Natural killer cell treated with Interleukin-12 subunit alpha and Interleukin-12 subunit beta and Interleukin-15 and Interleukin-18, amount 100 ng/mL, for 72 hours (primary cell): ENCODE measurements at regions not wholly inside any gene's neighbourhood (a gene's known extent, or its start where the extent isn't known, plus 50 kb on each side); places are given as distances from the start of the nearest gene placed in this dataset.
"Not testable (repeated sequence)": the region's sequence is repeated elsewhere in the genome, so short reads cannot be mapped to it uniquely, and the experiment has no call there.

Source experiments
- ATAC-seq, 2 donors: fragments of 150-1000 bp; cut with Tn5 transposase in 1 of 2; sonication (Bioruptor Pico), chemical (Tn5 transposase) in 1 of 2; 2 replicates each; pipeline ENCODE4 v1.10.0; 2021
- DNase-seq: peaks from one replicate; pipeline ENCODE4 v3.0.0; 2022; ENCODE audit warnings: low spot score
- H3K27ac Mint-ChIP-seq, 2 donors: 1 replicate in 1 of 2; 2 replicates in 1 of 2; pipeline ENCODE4 v1.8.0; 2022; ENCODE audit warnings: mixed read lengths in 2 of 2, mild to moderate bottlenecking in 1 of 2, moderate library complexity in 1 of 2
- H3K27me3 Mint-ChIP-seq, 2 donors: 1 replicate in 1 of 2; 2 replicates in 1 of 2; pipeline ENCODE4 v1.8.0; 2022; ENCODE audit warnings: mixed read lengths in 2 of 2
- H3K36me3 Mint-ChIP-seq: one replicate; pipeline ENCODE4 v1.8.0; 2022; ENCODE audit warnings: mixed read lengths
- H3K4me1 Mint-ChIP-seq, 2 donors: 1 replicate in 1 of 2; 2 replicates in 1 of 2; pipeline ENCODE4 v1.8.0; 2022; ENCODE audit warnings: low read depth in 2 of 2, mixed read lengths in 2 of 2, mild to moderate bottlenecking in 1 of 2
- H3K4me3 Mint-ChIP-seq: one replicate; pipeline ENCODE4 v1.8.0; 2022; ENCODE audit warnings: mixed read lengths
- H3K9me3 Mint-ChIP-seq: 2 replicates; pipeline ENCODE4 v1.8.0; 2022; ENCODE audit warnings: mixed read lengths

DNA sequence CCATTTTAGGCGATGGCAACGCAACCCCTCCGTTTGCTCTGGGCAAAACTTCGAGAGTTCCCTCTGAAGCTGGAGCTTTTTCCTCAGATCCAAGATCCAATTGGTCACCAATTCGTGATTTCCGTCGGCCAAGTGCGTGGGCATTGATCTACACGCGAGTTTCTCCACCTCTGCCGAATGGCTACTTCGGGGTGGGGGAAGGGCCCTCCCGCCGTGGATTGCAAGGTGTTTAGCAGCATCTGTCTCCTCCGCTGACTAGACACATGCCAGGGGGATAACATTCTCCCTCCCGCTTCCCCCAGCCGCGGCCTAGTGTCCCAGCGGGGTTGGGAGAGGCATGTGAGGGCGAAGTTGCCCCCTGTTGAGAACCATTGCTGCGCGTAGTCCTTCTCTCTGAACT, 120.6 kb downstream of the PPIAL4A start:
- H3K4me1 Mint-ChIP-seq: peaks cover 13 to 14% of the 10 kb centered on the region in 2 donors

DNA sequence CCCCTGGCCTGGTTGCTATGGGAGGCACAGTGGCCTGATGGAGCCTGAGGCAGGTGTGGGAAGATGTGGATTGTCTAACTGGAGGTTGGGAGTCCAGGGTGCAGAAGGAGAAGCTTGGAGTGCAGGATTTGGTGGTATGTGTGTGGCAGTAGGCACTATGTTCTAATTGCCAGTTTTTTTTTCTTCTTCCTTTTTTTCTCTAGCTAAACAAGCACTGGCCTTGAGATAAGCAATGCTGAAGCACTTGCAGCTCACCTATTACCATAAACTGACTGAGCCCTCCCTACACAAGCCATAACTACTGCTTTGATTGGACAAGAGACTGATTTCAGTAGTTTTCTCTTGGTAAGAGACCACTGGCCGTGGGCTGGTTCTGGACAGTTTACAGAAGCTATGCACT, 123.6 kb downstream of the PPIAL4A start:
- peaks cover 9 to 11% of the 10 kb centered on the region in 2 donors for H3K4me1 Mint-ChIP-seq
- H3K9me3 Mint-ChIP-seq, H3K4me3 Mint-ChIP-seq, ATAC-seq, DNase-seq, H3K27ac Mint-ChIP-seq, H3K36me3 Mint-ChIP-seq: not testable (repeated sequence)
- H3K27me3 Mint-ChIP-seq: peaks cover 7 to 12% of the 10 kb centered on the region in 2 donors

More for the DNA sequence above, 120.6 kb downstream of the PPIAL4A start:
- peaks cover 8 to 13% of the 10 kb centered on the region in 2 donors for H3K27me3 Mint-ChIP-seq
- not testable (repeated sequence) for H3K27ac Mint-ChIP-seq, H3K4me3 Mint-ChIP-seq, ATAC-seq, H3K9me3 Mint-ChIP-seq, DNase-seq, H3K36me3 Mint-ChIP-seq

DNA sequence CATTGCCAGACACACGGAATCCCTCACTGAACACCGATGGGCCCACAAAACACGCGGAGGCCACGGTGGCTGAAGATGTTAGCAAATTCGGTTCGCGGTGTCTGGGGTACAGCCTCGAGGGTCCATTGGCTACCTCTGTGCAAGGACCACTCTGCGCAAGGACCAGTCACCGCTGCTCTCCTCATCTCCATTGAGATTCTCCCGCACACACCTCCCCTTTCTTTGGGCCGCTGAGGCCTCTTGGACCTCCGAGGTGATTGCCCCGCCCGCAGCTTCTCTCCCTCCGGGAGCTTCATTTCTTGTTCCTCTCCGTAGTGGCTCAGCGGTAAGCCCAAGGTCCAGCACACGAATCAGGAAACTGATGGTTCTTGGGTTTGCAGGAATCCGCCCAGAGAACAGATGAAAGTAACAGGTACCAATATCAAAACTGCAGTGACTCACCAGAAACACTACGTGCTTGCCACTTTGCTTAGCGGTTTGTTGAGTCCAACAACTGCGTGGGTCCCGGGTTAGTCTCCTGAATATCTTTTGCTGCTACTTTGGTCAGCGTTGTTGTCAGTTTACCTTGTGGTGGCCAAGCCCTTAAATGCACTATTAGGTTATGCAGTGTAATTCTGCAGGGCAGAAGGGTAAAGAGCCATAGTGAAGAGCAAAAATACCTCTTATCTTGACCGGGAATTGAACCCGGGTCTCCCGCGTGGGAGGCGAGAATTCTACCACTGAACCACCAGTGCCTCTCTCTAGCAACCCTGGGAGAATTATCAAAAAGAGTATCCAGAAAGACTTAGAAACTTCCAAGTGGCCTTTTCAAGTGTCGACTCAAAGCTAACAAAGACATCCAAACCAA, 126.8 kb downstream of the PPIAL4A start:
- peak overlapping the region; percentile 58 to 69 for H3K27ac Mint-ChIP-seq

DNA sequence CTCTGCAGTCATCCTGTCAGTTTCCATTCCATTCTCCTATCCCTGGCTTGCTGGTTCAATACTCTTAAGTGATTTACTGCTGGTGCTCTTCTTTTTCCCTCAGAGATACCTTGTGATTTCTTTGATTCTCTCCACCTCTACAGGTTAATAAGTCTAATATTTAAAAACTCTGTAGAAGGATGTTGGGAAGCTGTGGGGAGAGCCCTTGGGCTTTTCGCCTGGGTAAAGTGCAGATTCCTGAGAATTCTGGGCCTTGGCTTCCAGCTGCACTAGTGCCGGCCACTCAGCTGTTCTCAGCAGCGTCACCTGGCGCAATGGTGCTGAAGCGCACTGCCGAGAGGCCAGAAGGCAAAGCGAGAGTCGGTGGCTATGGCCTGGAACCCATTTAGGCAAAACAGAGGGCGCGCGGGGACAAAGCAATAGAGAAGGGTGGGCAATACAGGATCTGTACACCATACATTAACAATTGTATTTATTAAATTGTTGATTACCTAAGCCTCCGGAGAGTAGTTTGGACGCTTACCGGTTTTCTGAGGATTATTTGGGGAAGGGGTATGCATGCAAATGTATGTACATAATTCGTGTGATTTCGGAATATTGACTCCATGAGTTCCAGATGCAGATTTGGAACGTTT, 130.3 kb downstream of the PPIAL4A start:
- H3K4me1 Mint-ChIP-seq, H3K4me3 Mint-ChIP-seq, ATAC-seq, H3K27me3 Mint-ChIP-seq, H3K9me3 Mint-ChIP-seq, H3K36me3 Mint-ChIP-seq, DNase-seq, H3K27ac Mint-ChIP-seq: not testable (repeated sequence)

More for the DNA sequence above, 126.8 kb downstream of the PPIAL4A start:
- not testable (repeated sequence) for H3K27me3 Mint-ChIP-seq, H3K36me3 Mint-ChIP-seq, H3K9me3 Mint-ChIP-seq, H3K4me1 Mint-ChIP-seq, DNase-seq
- peak; percentile 89 to 90 for ATAC-seq
- H3K4me3 Mint-ChIP-seq: peak overlapping the region; percentile 32

DNA sequence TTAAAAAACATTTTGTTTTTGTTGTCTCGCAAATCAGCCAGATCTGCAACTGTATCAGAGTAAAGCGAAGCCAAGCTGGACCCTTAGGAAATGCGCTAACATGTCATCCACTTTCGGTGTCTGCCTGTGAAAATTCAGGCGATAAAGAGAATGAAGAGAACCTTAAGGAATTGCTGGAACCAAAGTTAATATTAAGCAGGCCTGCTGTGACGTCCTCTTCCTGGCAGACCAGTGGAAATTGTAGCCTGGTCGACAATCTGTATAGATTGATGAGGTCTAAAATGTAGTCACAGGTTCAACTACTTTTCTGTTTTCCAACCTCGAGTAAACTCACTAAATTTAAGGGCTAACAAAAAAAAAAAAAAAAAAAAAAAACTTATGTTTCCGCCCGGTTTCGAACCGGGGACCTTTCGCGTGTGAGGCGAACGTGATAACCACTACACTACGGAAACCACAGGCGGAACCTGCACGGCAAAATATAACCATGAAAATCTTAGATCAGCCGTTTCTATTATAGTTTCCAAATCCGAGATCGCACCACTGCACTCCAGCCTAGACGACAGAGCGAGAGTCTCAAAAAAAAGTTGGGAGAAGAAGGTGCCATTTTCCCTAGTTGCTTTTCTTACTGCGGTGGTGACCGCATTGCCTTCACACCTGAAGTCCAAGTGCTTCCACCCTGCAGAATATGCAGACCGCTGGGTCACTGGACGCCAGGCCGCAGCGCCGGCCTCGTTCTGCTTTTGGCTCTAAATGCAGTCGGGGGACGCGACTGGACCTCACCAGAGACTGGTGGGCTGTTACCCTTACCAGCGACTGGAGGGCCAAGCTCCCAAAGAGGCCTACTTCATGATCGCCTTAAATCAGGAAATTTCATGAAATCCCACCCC, 131.0 kb downstream of the PPIAL4A start:
- not testable (repeated sequence) for H3K4me1 Mint-ChIP-seq, H3K27me3 Mint-ChIP-seq, DNase-seq, H3K27ac Mint-ChIP-seq, ATAC-seq, H3K9me3 Mint-ChIP-seq, H3K36me3 Mint-ChIP-seq
- H3K4me3 Mint-ChIP-seq: peak overlapping the region; percentile 34

DNA sequence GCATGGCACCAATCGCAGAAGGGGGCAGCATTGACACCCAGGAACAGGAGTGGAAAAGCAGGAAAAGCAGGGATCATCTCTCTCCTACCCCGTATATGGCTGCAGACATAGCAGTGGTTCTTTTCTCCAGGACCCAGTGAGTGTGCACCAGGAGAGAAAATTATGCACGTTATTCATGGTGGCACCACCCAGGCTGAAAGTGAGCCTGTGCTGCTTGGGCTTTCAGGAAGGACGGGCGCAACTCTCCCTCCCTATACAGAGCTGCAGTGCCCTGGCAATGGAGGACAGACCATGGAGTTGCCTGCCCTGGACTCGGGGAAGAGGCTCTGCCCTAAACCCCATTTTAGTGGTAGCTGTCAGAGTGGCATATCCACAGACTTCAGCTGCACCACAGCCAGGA, 132.1 kb downstream of the PPIAL4A start:
- not testable (repeated sequence) for H3K36me3 Mint-ChIP-seq, ATAC-seq, H3K4me3 Mint-ChIP-seq, DNase-seq, H3K9me3 Mint-ChIP-seq, H3K27ac Mint-ChIP-seq, H3K27me3 Mint-ChIP-seq, H3K4me1 Mint-ChIP-seq

DNA sequence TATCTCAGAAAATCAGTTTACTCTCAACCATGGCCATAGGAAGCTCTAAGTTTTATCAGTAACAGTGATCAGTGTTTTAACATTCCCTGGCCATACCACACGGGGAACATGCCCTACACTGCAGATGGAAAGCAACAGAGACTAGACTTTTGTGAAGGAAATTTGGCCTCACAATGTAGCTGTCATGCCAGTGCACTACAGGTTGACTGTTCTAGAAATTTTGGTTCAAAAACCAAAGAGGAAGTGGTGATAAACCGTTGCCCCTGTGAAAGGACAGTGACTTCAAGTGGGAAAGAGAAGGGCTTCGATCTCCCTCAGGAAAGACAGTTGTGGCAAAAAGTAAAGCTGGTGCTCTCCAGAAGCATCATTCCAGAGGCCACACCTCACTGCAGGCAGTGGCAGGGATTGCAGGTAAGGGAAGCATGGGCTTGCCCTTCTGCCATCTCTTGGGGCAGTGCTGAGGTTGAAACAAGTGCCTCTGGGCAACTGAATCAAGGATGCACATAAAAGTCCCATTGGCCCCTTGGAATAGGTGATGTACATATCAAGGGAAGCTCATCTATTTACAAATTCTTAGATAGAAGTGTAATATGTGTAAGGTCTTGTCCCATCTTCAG, 143.4 kb downstream of the PPIAL4A start:
- ATAC-seq, H3K9me3 Mint-ChIP-seq, H3K36me3 Mint-ChIP-seq, H3K27me3 Mint-ChIP-seq, H3K27ac Mint-ChIP-seq, DNase-seq, H3K4me3 Mint-ChIP-seq, H3K4me1 Mint-ChIP-seq: not testable (repeated sequence)

DNA sequence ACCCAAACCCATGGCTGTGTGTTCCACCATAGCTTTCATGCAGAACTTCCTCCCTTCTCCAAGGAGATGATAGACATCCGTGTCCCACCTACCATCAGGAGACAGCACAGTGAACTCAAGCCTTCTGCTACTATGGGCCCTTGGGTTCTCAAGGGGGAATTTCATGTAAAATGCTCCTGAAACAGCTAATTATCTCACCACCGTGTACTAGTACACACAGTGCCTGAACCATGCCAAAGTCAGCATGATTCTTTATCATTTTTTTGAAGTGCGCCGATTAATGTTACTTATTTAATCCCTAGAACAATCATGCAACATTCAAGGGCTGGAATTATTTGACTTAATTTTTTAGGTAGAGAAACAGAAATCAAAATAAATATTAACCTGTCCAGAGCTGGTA, 147.2 kb downstream of the PPIAL4A start:
- not testable (repeated sequence) for H3K9me3 Mint-ChIP-seq, H3K36me3 Mint-ChIP-seq, H3K27me3 Mint-ChIP-seq

DNA sequence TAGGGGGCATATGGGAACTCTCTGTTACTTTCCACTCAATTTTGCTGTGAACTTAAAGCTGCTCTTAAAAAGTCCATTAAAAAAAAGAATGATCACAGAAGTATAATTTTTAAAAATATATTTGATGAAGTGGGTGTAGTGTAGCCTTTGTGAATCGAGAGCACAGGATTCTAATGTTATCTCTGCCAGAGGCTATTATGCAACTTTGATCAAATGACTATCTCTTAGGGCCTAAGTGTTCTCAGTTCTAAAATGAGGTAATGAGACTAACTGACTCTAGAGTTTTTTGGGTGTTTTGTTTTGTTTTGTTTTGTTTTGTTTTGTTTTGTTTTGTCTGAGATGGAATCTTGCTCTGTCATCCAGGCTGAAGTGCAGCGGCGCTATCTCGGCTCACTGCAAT, 143.2 kb downstream of the FAM72B start:
- not testable (repeated sequence) for H3K36me3 Mint-ChIP-seq, DNase-seq, H3K27me3 Mint-ChIP-seq, H3K4me3 Mint-ChIP-seq, ATAC-seq, H3K27ac Mint-ChIP-seq, H3K4me1 Mint-ChIP-seq, H3K9me3 Mint-ChIP-seq

More for the DNA sequence above, 147.2 kb downstream of the PPIAL4A start:
- not testable (repeated sequence) for H3K4me3 Mint-ChIP-seq, H3K4me1 Mint-ChIP-seq, ATAC-seq, H3K27ac Mint-ChIP-seq, DNase-seq

DNA sequence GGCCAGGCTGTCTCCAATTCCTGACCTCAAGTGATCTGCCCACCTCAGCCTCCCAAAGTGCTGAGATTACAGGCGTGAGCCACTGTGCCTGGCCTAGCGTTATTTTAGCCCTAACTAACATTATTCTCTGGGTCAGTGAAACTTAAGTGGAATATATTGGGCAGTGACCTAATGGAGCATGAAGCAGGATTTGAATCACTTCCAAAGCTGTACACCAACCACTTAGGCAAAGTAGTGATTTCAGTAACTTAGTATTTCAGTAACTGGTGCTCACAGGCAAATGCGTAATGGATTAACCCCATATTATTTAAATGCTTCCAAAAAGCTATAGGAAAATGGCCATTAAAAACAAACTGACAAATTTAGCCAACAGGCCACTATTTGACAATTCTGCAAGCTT, 142.6 kb downstream of the FAM72B start:
- not testable (repeated sequence) for ATAC-seq, H3K4me3 Mint-ChIP-seq, H3K27me3 Mint-ChIP-seq, H3K9me3 Mint-ChIP-seq, H3K4me1 Mint-ChIP-seq, DNase-seq, H3K36me3 Mint-ChIP-seq, H3K27ac Mint-ChIP-seq

DNA sequence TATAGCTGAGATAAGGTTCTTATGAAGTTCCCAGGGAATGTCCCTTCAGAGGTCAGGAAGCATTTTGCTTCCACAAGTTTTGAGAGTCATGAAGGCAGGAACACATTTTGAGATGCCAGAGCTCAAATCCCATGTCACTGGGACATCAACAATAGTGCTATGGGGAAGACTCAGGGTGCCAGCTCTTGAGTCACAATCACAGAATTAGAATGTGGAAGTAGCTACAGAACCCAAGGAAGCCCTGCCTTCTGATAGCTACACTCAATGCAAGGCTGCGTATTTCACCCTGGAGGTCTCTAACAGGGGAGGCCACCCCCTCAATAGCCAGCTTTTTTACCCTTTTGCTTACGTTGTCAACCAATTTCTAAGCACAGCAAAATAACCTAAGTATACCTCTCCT, 141.3 kb downstream of the FAM72B start:
- H3K9me3 Mint-ChIP-seq: not testable (repeated sequence)

DNA sequence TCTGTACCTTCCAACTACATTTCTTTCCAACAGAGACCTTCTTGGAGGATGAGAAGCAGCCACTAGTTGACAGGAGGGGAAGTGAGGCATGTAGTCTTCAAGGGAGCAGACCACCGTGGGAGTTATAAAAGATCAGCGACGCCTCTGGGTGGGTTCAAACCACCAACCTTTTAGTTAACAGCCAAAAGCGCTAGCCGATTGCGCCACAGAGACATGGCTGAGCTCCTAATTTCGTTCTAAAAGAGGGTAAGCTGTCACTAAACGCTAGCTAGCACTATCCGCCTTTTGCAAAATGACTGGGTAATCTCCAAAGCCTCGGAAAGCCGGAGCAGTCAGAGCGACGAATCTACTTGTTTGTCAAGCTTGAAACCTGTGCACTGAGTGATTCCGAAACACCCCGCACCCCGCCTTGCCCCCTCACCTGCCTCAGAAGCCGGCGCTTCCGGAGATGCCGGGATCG, 135.8 kb downstream of the FAM72B start:
- not testable (repeated sequence) for H3K4me1 Mint-ChIP-seq, H3K27ac Mint-ChIP-seq, H3K4me3 Mint-ChIP-seq, H3K9me3 Mint-ChIP-seq, H3K36me3 Mint-ChIP-seq, DNase-seq, ATAC-seq
- peaks cover 19 to 22% of the 10 kb centered on the region in 2 donors for H3K27me3 Mint-ChIP-seq

More for the DNA sequence above, 141.3 kb downstream of the FAM72B start:
- not testable (repeated sequence) for H3K27ac Mint-ChIP-seq, H3K4me3 Mint-ChIP-seq, H3K36me3 Mint-ChIP-seq, DNase-seq, H3K27me3 Mint-ChIP-seq, ATAC-seq, H3K4me1 Mint-ChIP-seq

DNA sequence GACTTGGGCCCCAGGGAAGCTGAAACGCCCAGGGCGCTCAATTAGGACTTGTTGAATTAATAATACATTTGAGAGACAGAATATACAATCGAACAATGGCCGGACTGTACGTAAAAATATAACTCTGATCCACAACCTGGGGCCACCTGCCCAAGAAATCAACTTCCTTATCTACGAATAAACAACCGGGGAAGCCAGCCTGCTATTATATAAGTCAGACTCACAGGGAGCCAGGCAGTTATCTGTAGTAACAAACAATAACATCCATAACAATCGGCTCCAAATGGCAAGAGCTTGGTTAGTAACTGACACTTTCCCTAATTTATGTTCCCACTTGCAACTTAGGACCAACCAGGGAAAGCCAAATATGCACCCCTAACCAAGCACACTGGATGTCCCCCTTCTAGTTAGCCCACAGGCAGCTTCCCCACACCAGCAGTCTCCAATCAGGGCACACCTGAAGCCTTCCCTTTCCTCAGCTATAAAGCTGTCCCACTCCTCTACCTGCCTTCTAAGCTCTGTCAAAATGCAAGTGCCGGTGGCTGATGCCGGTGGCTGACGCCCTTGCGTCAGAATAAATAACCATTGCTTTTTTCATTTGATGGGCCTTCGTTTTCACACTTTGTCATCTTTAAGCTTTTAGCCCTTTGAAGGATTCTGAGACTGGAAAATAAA, 135.2 kb downstream of the FAM72B start:
- H3K4me3 Mint-ChIP-seq, H3K36me3 Mint-ChIP-seq, DNase-seq, H3K9me3 Mint-ChIP-seq, H3K27ac Mint-ChIP-seq, H3K4me1 Mint-ChIP-seq: not testable (repeated sequence)
- H3K27me3 Mint-ChIP-seq: peaks cover 19 to 22% of the 10 kb centered on the region in 2 donors
- peak in 1 of 2 donors; percentile 32 for ATAC-seq
